Spleen (tissue), 7 donors: ENCODE measurements at regions not wholly inside any gene's neighbourhood (a gene's known extent, or its start where the extent isn't known, plus 50 kb on each side); places are given as distances from the start of the nearest gene placed in this dataset.

Experiments used
- CTCF ChIP-seq, 11 experiments: fragments of 200-600 bp in 7 of 11; fragments of 450-650 bp in 4 of 11; sonication (generic) in 4 of 11; IDR thresholded peaks in 8 of 11; conservative IDR thresholded peaks in 3 of 11; 1 replicate in 7 of 11; 2 replicates in 4 of 11; pipeline versions ENCODE4 v1.4.0 to v1.8.0; 2016 to 2021; ENCODE audit warnings: antibody characterized with exemption in 11 of 11, inconsistent platforms in 4 of 11, mild to moderate bottlenecking in 1 of 11
- POLR2A ChIP-seq, 3 donors: fragments of 450-650 bp; IDR thresholded peaks; one replicate each; pipeline ENCODE4 v1.5.1; 2017; ENCODE audit warnings: antibody characterized with exemption in 3 of 3, mild to moderate bottlenecking in 1 of 3
- donor health status: DM: no; HTN: no; CAD: no; lungs with moderate emphysema.
- donor health status: DM: no; HTN: no; CAD: no.
- donor health status: DM: no; HTN: no; CAD: no.

GRCh38 chr2:22450831-22451230 lies 934.1 kb upstream of the KLHL29 start:
- no peak for TF ChIP-seq CTCF (IDR thresholded peaks at IDR 0.05 in 8 of 11, conservative IDR thresholded peaks at IDR 0.05 in 3 of 11)
- TF ChIP-seq POLR2A (IDR thresholded peaks at IDR 0.05), result no peak
